Gastrocnemius medialis (tissue), 4 donors: ENCODE measurements at regions not wholly inside any gene's neighbourhood (a gene's known extent, or its start where the extent isn't known, plus 50 kb on each side); places are given as distances from the start of the nearest gene placed in this dataset.
A peak's percentile ranks its signal among the peaks of the same experiment; 100 is the strongest.

Experiments used
- ATAC-seq, 2 donors: fragments of 150-250 bp; one replicate each; pipeline ENCODE4 v1.9.1; 2016
- DNase-seq, 2 donors: peaks; one replicate each; pipeline ENCODE4 v3.0.0-alpha.2; 2019
- H3K27ac ChIP-seq, 4 donors: fragments of 200-600 bp; sonication (generic); 1 replicate in 1 of 4; 2 replicates in 3 of 4; pipeline ENCODE4 v1.5.1; 2016 to 2018; ENCODE audit warnings: mild to moderate bottlenecking in 2 of 4, moderate library complexity in 1 of 4
- H3K27me3 ChIP-seq, 3 donors: fragments of 200-600 bp; sonication (generic) in 2 of 3; 1 replicate in 1 of 3; 2 replicates in 2 of 3; pipeline versions ENCODE4 v1.5.1 to v1.6.0; 2016 to 2019; ENCODE audit warnings: mild to moderate bottlenecking in 1 of 3, moderate library complexity in 1 of 3
- H3K36me3 ChIP-seq, 2 donors: fragments of 200-600 bp; sonication (generic) in 1 of 2; one replicate each; pipeline ENCODE4 v1.5.1; 2017 to 2018
- H3K4me1 ChIP-seq, 2 donors: fragments of 200-600 bp; sonication (generic) in 1 of 2; one replicate each; pipeline ENCODE4 v1.5.1; 2016 to 2017; ENCODE audit warnings: mild to moderate bottlenecking in 2 of 2
- H3K4me3 ChIP-seq, 4 donors: fragments of 200-600 bp; sonication (generic) in 3 of 4; 1 replicate in 1 of 4; 2 replicates in 3 of 4; pipeline ENCODE4 v1.5.1; 2016 to 2019; ENCODE audit warnings: mild to moderate bottlenecking in 2 of 4
- H3K9me3 ChIP-seq, 3 donors: fragments of 200-600 bp; sonication (generic) in 2 of 3; 1 replicate in 1 of 3; 2 replicates in 2 of 3; pipeline ENCODE4 v1.5.1; 2016 to 2019
- POLR2A ChIP-seq, 2 donors: fragments of 450-650 bp; IDR thresholded peaks; one replicate each; pipeline ENCODE4 v1.6.1; 2017; ENCODE audit warnings: antibody characterized with exemption in 2 of 2, mild to moderate bottlenecking in 2 of 2, moderate library complexity in 2 of 2
- in situ Hi-C, 4 donors: fragments of 200-750 bp; cut with MboI; loops; one replicate each; pipeline versions ENCODE4 v1.15.0 to v1.8.0; 2017; ENCODE audit warnings: low sequenced_read_pairs in 4 of 4
- intact Hi-C: fragments of 100-400 bp; cut with DNase I; formaldehyde crosslinking; loops from one replicate; pipeline ENCODE4 v1.15.1; 2023; ENCODE audit warnings: low total_unique reads
- TF ChIP-seq, protein P1 (sequence below), 5 experiments: fragments of 450-650 bp in 3 of 5; fragments of 200-600 bp in 2 of 5; sonication (generic) in 2 of 5; IDR thresholded peaks in 4 of 5; conservative IDR thresholded peaks in 1 of 5; 1 replicate in 4 of 5; 2 replicates in 1 of 5; pipeline ENCODE4 v1.5.1; 2016 to 2019; ENCODE audit warnings: antibody characterized with exemption in 5 of 5, mild to moderate bottlenecking in 3 of 5, moderate library complexity in 3 of 5

DNA sequence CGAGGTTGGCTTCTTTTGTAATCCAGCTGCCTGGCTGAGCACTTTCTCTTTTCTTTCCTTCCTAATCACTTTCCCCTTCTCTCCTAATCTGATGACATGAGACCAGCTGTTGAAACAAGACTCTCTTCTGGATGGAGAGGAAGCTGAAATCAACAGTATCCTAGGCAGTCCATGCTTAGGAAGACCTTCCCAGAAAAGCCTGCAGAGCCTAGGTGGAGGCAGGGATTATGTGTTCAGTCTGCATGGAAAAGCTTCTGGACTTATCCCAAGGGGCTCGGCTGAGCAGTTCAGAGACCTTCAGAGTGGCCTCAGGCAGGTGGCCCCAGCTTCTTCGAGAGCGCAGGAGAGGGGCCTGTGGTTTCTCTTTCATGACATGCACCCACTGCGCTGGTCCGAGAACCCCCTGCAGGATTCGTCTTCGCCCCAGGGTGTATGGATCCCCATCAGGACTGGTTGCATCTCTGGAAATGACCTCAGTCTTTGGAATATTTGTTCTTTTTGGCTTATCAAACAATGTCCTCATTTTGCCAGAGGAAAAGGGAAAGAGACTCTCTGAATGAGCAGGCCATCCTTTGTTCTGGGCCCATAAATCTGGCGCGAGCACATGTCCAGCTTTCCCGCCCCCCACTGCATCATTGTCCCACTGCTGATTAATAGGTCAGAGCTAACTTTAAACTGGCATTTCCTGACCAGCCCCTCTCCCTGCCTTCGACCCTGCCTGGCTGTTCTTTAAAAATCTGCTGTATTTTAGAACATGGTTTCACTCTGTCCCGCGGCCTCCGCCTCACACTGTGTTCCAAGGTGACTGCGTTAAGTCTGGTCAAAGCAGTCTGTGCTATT is 177.9 kb upstream of the KLF4 start:
- H3K4me3 ChIP-seq: no peak overlapping the region
- H3K27me3 ChIP-seq: no peaks in the 10 kb centered on the region
- H3K9me3 ChIP-seq: no peaks in the 10 kb centered on the region
- no peaks in the 10 kb centered on the region for H3K4me1 ChIP-seq
- no peak for DNase-seq
- H3K27ac ChIP-seq: peak overlapping the region; percentile 8 to 72 (median 63)
- no peaks in the 10 kb centered on the region for H3K36me3 ChIP-seq
- intact Hi-C loops (loop anchor here (10.0 kb wide), 1 partner anchor 63 kb away; no protein-coding TSS in a partner anchor), in situ Hi-C loops (loop anchor here in 1 of 4 donors (25.0 kb wide), 1 partner anchor 105 kb away; no protein-coding TSS in a partner anchor)
- TF ChIP-seq POLR2A (IDR thresholded peaks at IDR 0.05): peak in 1 of 2 donors; percentile 29
- TF ChIP-seq, protein P1, sequence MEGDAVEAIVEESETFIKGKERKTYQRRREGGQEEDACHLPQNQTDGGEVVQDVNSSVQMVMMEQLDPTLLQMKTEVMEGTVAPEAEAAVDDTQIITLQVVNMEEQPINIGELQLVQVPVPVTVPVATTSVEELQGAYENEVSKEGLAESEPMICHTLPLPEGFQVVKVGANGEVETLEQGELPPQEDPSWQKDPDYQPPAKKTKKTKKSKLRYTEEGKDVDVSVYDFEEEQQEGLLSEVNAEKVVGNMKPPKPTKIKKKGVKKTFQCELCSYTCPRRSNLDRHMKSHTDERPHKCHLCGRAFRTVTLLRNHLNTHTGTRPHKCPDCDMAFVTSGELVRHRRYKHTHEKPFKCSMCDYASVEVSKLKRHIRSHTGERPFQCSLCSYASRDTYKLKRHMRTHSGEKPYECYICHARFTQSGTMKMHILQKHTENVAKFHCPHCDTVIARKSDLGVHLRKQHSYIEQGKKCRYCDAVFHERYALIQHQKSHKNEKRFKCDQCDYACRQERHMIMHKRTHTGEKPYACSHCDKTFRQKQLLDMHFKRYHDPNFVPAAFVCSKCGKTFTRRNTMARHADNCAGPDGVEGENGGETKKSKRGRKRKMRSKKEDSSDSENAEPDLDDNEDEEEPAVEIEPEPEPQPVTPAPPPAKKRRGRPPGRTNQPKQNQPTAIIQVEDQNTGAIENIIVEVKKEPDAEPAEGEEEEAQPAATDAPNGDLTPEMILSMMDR (IDR thresholded peaks at IDR 0.05 in 4 of 5, conservative IDR thresholded peaks at IDR 0.05 in 1 of 5): no peak
- peak; percentile 53 to 55 for ATAC-seq

GRCh38 chr9:107665057-107665456 is 175.5 kb upstream of the KLF4 start:
- no peaks in the 10 kb centered on the region for H3K27me3 ChIP-seq
- H3K36me3 ChIP-seq: no peaks in the 10 kb centered on the region
- no peaks in the 10 kb centered on the region for H3K9me3 ChIP-seq
- intact Hi-C loops (loop anchor here (10.0 kb wide), 1 partner anchor 60 kb away; no protein-coding TSS in a partner anchor), in situ Hi-C loops (loop anchor here in 1 of 4 donors (25.0 kb wide), 1 partner anchor 103 kb away; no protein-coding TSS in a partner anchor)
- no peak overlapping the region for H3K4me3 ChIP-seq
- TF ChIP-seq, protein P1 (IDR thresholded peaks at IDR 0.05 in 4 of 5, conservative IDR thresholded peaks at IDR 0.05 in 1 of 5): no peak
- no peak for TF ChIP-seq POLR2A (IDR thresholded peaks at IDR 0.05)
- no peak for ATAC-seq
- no peak for DNase-seq
- H3K4me1 ChIP-seq: no peaks in the 10 kb centered on the region
- no peak overlapping the region for H3K27ac ChIP-seq

GRCh38 chr9:107660976-107661375 is 171.4 kb upstream of the KLF4 start:
- Histone ChIP-seq H3K4me3 (no peak overlapping the region), H3K4me1 (no peaks in the 10 kb centered on the region), H3K27me3 (no peaks in the 10 kb centered on the region), H3K36me3 (no peaks in the 10 kb centered on the region), H3K9me3 (no peaks in the 10 kb centered on the region), H3K27ac (no peak overlapping the region)
- intact Hi-C loops: loop anchor here (10.0 kb wide), 1 partner anchor 56 kb away; no protein-coding TSS in a partner anchor
- no peak for DNase-seq
- no peak for TF ChIP-seq POLR2A (IDR thresholded peaks at IDR 0.05)
- TF ChIP-seq, protein P1 (IDR thresholded peaks at IDR 0.05 in 4 of 5, conservative IDR thresholded peaks at IDR 0.05 in 1 of 5): no peak
- in situ Hi-C loops: loop anchor here in 1 of 4 donors (25.0 kb wide), 1 partner anchor 99 kb away; no protein-coding TSS in a partner anchor
- ATAC-seq: no peak

DNA sequence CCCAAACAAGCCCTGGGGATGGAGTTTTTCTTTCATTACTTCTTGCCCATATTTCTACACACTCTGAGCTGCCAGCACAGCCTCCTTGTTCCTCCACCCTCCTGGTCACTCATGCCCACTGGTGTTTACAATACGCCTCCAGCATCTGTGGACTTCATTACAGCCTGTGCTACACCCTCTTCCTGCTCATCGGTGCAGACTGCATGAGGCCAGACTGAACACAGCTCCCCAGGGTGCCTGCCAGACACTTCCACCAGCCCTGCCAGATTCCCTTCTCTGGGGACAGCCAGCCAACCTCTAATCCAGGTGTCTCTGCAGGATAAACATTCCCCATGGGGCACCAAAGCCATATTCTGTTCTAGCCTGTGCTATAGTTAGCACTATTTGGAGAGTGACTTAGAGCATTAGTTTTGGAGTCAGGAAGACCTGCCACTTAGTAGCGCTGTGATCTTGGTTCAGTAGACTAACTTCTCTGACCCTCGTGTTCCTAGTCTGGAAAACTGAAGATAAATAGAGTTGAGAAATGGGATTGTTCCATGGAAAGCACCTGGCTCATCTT is 163.8 kb upstream of the KLF4 start:
- Histone ChIP-seq H3K36me3 (no peaks in the 10 kb centered on the region), H3K4me3 (no peak overlapping the region), H3K4me1 (peaks cover 0 to 4% of the 10 kb centered on the region in 2 donors), H3K9me3 (no peaks in the 10 kb centered on the region), H3K27me3 (no peaks in the 10 kb centered on the region), H3K27ac (no peak overlapping the region)
- TF ChIP-seq, protein P1 (IDR thresholded peaks at IDR 0.05 in 4 of 5, conservative IDR thresholded peaks at IDR 0.05 in 1 of 5): no peak
- TF ChIP-seq POLR2A (IDR thresholded peaks at IDR 0.05): no peak
- ATAC-seq: peak; percentile 42 to 49
- intact Hi-C loops (no loop called here), in situ Hi-C loops (loop anchor here in 1 of 4 donors (25.0 kb wide), 1 partner anchor 91 kb away; no protein-coding TSS in a partner anchor)
- no peak for DNase-seq
